ENCODE measurements at regions not wholly inside any gene's neighbourhood (a gene's known extent, or its start where the extent isn't known, plus 50 kb on each side); places are given as distances from the start of the nearest gene placed in this dataset.

DNA sequence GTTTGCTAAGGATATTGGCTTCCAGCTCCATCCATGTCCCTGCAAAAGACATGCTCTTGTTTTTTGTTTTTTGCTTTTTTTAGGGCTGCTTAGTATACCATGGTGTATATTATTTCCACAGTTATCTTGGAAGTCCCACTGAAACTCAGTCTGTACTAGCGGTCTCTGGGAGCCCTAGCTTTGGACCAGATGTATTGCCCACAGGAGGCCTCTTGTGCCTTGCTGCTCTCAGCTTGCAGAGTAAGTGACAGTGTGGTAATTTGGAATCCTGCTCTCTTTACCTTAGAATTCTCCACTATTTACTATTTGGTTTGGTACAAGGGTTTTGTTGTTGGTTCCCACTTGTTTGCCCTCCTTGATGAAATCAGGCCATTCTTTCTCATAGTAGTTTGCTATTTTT lies 1022.9 kb downstream of the LRFN5 start:
- TF ChIP-seq POLR2A (IDR thresholded peaks at IDR 0.05) (no peak), POLR2AphosphoS5 (IDR thresholded peaks at IDR 0.05; ENCODE audit: insufficient read depth in 1 of 2, low read depth in 1 of 2) (no peak)
- TF ChIP-seq, protein P1, sequence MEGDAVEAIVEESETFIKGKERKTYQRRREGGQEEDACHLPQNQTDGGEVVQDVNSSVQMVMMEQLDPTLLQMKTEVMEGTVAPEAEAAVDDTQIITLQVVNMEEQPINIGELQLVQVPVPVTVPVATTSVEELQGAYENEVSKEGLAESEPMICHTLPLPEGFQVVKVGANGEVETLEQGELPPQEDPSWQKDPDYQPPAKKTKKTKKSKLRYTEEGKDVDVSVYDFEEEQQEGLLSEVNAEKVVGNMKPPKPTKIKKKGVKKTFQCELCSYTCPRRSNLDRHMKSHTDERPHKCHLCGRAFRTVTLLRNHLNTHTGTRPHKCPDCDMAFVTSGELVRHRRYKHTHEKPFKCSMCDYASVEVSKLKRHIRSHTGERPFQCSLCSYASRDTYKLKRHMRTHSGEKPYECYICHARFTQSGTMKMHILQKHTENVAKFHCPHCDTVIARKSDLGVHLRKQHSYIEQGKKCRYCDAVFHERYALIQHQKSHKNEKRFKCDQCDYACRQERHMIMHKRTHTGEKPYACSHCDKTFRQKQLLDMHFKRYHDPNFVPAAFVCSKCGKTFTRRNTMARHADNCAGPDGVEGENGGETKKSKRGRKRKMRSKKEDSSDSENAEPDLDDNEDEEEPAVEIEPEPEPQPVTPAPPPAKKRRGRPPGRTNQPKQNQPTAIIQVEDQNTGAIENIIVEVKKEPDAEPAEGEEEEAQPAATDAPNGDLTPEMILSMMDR (IDR thresholded peaks at IDR 0.05) = no peak
